WTC11 (cell line): ENCODE measurements at regions not wholly inside any gene's neighbourhood (a gene's known extent, or its start where the extent isn't known, plus 50 kb on each side); places are given as distances from the start of the nearest gene placed in this dataset.

Source experiments
- ATF6 ChIP-seq: sonication (generic); formaldehyde crosslinking; IDR thresholded peaks from 2 replicates; pipeline ENCODE4 v1.8.1; 2023; ENCODE audit warnings: mild to moderate bottlenecking, missing genetic modification reagents
- CTCF ChIP-seq: fragments of 200-600 bp; IDR thresholded peaks from 2 replicates; pipeline ENCODE4 v1.8.0; 2022; ENCODE audit warnings: antibody characterized with exemption
- NFYB ChIP-seq: sonication (generic); formaldehyde crosslinking; conservative IDR thresholded peaks from 2 replicates; pipeline ENCODE4 v1.8.0; 2022; ENCODE audit warnings: low read depth, missing genetic modification reagents
- RELA ChIP-seq: sonication (generic); formaldehyde crosslinking; IDR thresholded peaks from 2 replicates; pipeline ENCODE4 v1.8.1; 2022; ENCODE audit warnings: missing genetic modification reagents, mild to moderate bottlenecking, borderline replicate concordance
- SP1 ChIP-seq: sonication (generic); formaldehyde crosslinking; conservative IDR thresholded peaks from 2 replicates; pipeline ENCODE4 v1.8.1; 2022; ENCODE audit warnings: missing genetic modification reagents

GRCh38 chrX:116749943-116750342 lies 287.2 kb upstream of the CT83 start:
- TF ChIP-seq NFYB (CRISPR knock-in tag) (no peak), ATF6 (CRISPR knock-in tag) (no peak), CTCF (no peak), SP1 (CRISPR knock-in tag) (no peak), RELA (CRISPR knock-in tag) (no peak)
